Heart right ventricle (tissue), 16 donors: ENCODE measurements at regions not wholly inside any gene's neighbourhood (a gene's known extent, or its start where the extent isn't known, plus 50 kb on each side); places are given as distances from the start of the nearest gene placed in this dataset.
"Not testable (repeated sequence)": the region's sequence is repeated elsewhere in the genome, so short reads cannot be mapped to it uniquely, and the experiment has no call there.

Experiments used
- ATAC-seq, 8 donors: fragments of 200-7000 bp; cut with Tn5 transposase; one replicate each; pipeline ENCODE4 v1.9.1; 2020; ENCODE audit warnings: mild to moderate bottlenecking in 8 of 8, moderate library complexity in 8 of 8, moderate number of reproducible peaks in 1 of 8
- DNase-seq, 2 donors: peaks; one replicate each; pipeline ENCODE4 v3.0.0-alpha.2; 2020
- H3K27ac ChIP-seq, 10 donors: fragments of 200-600 bp; sonication (generic) in 2 of 10; one replicate each; pipeline versions ENCODE4 v1.5.0 to v1.8.0; 2020 to 2022; ENCODE audit warnings: mild to moderate bottlenecking in 3 of 10
- H3K27me3 ChIP-seq, 7 donors: fragments of 200-600 bp; one replicate each; pipeline ENCODE4 v1.8.0; 2021 to 2022; ENCODE audit warnings: mild to moderate bottlenecking in 2 of 7
- H3K36me3 ChIP-seq, 9 donors: fragments of 200-600 bp; sonication (generic) in 1 of 9; one replicate each; pipeline versions ENCODE4 v1.5.0 to v1.8.0; 2020 to 2022; ENCODE audit warnings: mild to moderate bottlenecking in 2 of 9
- H3K4me1 ChIP-seq, 9 donors: fragments of 200-600 bp; sonication (generic) in 1 of 9; one replicate each; pipeline versions ENCODE4 v1.5.0 to v1.8.0; 2020 to 2022; ENCODE audit warnings: mild to moderate bottlenecking in 4 of 9
- H3K4me3 ChIP-seq, 10 donors: fragments of 200-600 bp; sonication (generic) in 2 of 10; one replicate each; pipeline versions ENCODE4 v1.5.0 to v1.8.0; 2020 to 2022; ENCODE audit warnings: mild to moderate bottlenecking in 7 of 10, moderate library complexity in 2 of 10
- H3K9me3 ChIP-seq, 11 donors: fragments of 200-600 bp in 10 of 11; sonication (generic) in 2 of 11; one replicate each; pipeline versions ENCODE4 v1.5.0 to v1.8.0; 2013 to 2022; ENCODE audit warnings: mild to moderate bottlenecking in 2 of 11, control low read depth in 1 of 11, moderate library complexity in 1 of 11
- WGBS, 2 donors: extraction: QIAGEN DNeasy Blood & Tissue Kit; methylation state at CpG; one replicate each; pipeline ENCODE4 v1.1.7; 2013; ENCODE audit warnings: inconsistent platforms in 1 of 2; 5-methylcytosine and 5-hydroxymethylcytosine counted together
- intact Hi-C, 10 donors: fragments of 100-400 bp; cut with DNase I; formaldehyde crosslinking; loops; one replicate each; pipeline versions ENCODE4 v1.11.1 to v1.14.2; 2022
- TF ChIP-seq, protein P1 (sequence below), 9 donors: fragments of 200-600 bp; sonication (generic) in 2 of 9; IDR thresholded peaks; one replicate each; pipeline versions ENCODE4 v1.5.0 to v1.8.0; 2021 to 2022; ENCODE audit warnings: antibody characterized with exemption in 9 of 9, mild to moderate bottlenecking in 5 of 9, moderate library complexity in 1 of 9
- donor health status: Arrhythmogenic right ventricular cardiomyopathy.
- donor health status: ischemic (EF 13 %, LVEDD 7.1; RV severe dilation, severe dysfunction).
- donor health status: healthy with polysubstance abuse.
- donor health status: DM: no; HTN: yes; CAD: no.
- donor health status: DM: no; HTN: no; CAD: no.
- donor health status: ischemic (EF 25% LVEDD 6.9; RV normal size, moderate dysfunction).
- donor health status: ischemic (EF 25% LVEDD 5.7; RV mildly dilated, moderate dysfunction).
- donor health status: healthy.
- donor health status: DM: yes; HTN: yes; CAD: no.
- donor health status: Ischemic cardiomyopathy.
- donor health status: ischemic (EF 35%, LVEDD 5.7; RV mildly dilated, moderate dysfunction).
- donor health status: nonischemic (EF 11% LVEDD 7.7; RV severe dilation, severe dysfunction).
- donor health status: DM: yes; HTN: yes; CAD: no.
- donor health status: PGD.
- donor health status: ischemic (EF 29% LVEDD 5.4; RV normal size, mild dysfunction).
- donor health status: nonischemic (EF 23%, LVEDD 6.1; RV moderate dilation, normal function).

DNA sequence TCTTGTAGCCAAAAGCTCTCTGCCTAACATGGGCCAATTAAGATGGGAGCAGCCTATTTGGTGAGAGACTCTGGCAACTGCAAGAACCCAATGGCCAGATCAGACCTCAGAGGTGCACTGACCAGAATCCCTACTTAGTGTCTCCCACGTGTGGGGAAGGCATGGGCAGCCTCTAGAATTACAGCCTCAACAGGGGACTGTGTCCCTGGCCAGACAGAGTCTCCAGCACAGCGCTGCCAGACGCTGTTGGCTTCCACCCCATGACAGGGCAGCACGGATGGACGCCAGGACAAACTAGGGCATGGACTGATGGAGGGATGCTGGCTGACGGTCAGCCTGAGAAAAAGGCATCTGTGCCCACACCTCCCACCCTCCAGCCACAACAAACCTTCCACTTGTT, 729.3 kb upstream of the AUTS2 start:
- ATAC-seq (no peak), DNase-seq (no peak)
- no peak overlapping the region for H3K4me3 ChIP-seq
- 77 to 85% methylated on average over 6 of the region's 6 CpGs for WGBS, 2 donors
- peaks cover 0 to 18% (median 0%) of the 10 kb centered on the region in 7 donors for H3K27me3 ChIP-seq
- H3K36me3 ChIP-seq, result no peaks in the 10 kb centered on the region
- H3K27ac ChIP-seq, result no peak overlapping the region
- TF ChIP-seq, protein P1, sequence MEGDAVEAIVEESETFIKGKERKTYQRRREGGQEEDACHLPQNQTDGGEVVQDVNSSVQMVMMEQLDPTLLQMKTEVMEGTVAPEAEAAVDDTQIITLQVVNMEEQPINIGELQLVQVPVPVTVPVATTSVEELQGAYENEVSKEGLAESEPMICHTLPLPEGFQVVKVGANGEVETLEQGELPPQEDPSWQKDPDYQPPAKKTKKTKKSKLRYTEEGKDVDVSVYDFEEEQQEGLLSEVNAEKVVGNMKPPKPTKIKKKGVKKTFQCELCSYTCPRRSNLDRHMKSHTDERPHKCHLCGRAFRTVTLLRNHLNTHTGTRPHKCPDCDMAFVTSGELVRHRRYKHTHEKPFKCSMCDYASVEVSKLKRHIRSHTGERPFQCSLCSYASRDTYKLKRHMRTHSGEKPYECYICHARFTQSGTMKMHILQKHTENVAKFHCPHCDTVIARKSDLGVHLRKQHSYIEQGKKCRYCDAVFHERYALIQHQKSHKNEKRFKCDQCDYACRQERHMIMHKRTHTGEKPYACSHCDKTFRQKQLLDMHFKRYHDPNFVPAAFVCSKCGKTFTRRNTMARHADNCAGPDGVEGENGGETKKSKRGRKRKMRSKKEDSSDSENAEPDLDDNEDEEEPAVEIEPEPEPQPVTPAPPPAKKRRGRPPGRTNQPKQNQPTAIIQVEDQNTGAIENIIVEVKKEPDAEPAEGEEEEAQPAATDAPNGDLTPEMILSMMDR (IDR thresholded peaks at IDR 0.05), result no peak
- H3K4me1 ChIP-seq, result no peaks in the 10 kb centered on the region
- intact Hi-C loops, result no loop called here
- H3K9me3 ChIP-seq, result no peaks in the 10 kb centered on the region

DNA sequence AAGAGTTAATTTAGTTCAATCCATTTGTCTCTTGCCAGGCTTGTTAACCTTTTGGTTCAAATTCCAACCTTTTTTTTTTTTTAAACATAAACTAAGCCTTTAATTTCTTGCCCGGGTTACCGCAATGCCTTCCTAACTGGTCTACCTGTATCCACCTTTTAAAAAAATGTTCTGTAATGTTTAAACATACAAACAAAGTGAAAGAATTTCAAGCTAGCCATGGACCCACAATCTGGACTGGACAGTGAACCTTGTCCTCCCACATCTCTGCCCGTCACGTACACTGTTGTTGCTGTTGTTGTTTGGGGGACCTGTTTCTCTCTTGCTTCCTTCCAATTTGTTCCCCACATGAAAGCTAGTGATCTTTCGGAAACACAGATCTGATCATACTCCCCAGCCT, 724.7 kb upstream of the AUTS2 start:
- intact Hi-C loops, result no loop called here
- no peak overlapping the region for H3K4me3 ChIP-seq
- no peaks in the 10 kb centered on the region for H3K36me3 ChIP-seq
- DNase-seq, result no peak
- no peaks in the 10 kb centered on the region for H3K9me3 ChIP-seq
- 90 to 93% methylated on average over 5 of the region's 5 CpGs for WGBS, 2 donors
- no peaks in the 10 kb centered on the region for H3K4me1 ChIP-seq
- TF ChIP-seq, protein P1 (IDR thresholded peaks at IDR 0.05), result no peak
- peaks cover 0 to 19% (median 3%) of the 10 kb centered on the region in 7 donors for H3K27me3 ChIP-seq
- H3K27ac ChIP-seq, result no peak overlapping the region
- no peak for ATAC-seq

DNA sequence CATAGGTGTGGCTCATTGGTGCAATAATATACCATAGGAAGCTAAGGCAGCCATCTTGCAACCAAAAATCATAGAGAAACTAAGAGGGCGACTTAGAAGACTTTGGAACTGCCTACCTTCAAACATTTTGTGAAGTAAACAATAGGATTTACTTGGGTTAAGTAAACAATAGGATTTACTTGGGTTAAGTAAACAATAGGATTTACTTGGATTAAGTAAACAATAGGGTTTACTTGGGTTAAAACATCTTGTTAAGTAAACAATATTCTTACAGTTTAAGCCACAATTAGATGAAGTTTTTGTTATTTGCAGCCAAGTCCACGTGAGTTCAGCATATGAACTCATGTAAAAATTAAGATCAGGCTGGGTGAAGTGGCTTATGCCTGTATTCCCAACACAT, 722.4 kb upstream of the AUTS2 start:
- no peak overlapping the region for H3K27ac ChIP-seq
- no peak overlapping the region for H3K4me3 ChIP-seq
- TF ChIP-seq, protein P1 (IDR thresholded peaks at IDR 0.05), result no peak
- H3K27me3 ChIP-seq, result peaks cover 0 to 14% (median 3%) of the 10 kb centered on the region in 7 donors
- H3K36me3 ChIP-seq, result no peaks in the 10 kb centered on the region
- 86 to 87% methylated on average over 2 of the region's 2 CpGs for WGBS, 2 donors
- ATAC-seq, result no peak
- intact Hi-C loops, result no loop called here
- peaks cover 0 to 5% (median 0%) of the 10 kb centered on the region in 11 donors for H3K9me3 ChIP-seq
- no peaks in the 10 kb centered on the region for H3K4me1 ChIP-seq
- DNase-seq, result no peak

DNA sequence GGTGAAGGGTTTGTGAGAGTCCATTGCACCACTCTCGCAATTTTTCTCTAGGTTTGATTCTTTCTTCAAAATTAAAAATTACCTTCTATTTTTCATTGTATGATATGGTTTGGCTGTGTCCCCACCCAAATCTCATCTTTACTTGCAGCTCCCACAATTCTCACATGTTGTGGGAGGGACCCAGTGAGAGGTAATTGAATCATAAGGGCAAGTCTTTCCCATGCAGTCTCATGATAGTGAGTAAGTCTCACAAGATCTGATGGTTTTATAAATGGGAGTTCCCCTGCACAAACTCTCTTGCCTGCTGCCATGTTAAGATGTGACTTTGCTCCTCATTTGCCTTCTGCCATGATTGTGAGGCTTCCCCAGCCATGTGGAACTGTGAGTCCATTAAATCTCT, 711.2 kb upstream of the AUTS2 start:
- H3K36me3 ChIP-seq, ATAC-seq, DNase-seq, H3K27me3 ChIP-seq, H3K4me3 ChIP-seq, intact Hi-C loops, H3K4me1 ChIP-seq, H3K9me3 ChIP-seq, H3K27ac ChIP-seq: not testable (repeated sequence)
- 98 to 100% methylated on average over 1 of the region's 1 CpG for WGBS, 2 donors

DNA sequence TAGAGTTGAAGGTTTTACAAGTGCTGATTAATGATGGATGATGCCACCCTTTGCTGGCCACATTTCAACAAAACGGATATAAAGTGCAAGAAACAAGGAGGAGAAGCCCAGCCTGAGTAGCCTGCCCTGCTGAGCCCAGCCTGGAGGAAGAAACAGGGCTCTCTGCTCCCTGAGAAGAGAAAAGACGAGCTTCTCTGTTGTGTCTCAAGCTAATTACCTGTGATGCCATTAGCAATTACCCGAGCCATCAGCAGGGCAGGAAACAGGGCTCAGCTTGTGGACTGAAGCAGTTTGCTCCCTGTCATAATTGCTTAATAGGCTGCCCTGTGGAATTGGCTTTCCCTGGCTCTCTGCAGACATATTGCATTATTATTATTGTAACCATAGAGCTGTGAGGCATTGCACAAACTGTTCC, 709.3 kb upstream of the AUTS2 start:
- TF ChIP-seq, protein P1 (IDR thresholded peaks at IDR 0.05), result no peak
- no peak for ATAC-seq

More for the DNA sequence above, 709.3 kb upstream of the AUTS2 start:
- H3K4me1 ChIP-seq, result peaks cover 0 to 4% (median 0%) of the 10 kb centered on the region in 9 donors
- H3K9me3 ChIP-seq, result no peaks in the 10 kb centered on the region
- no peaks in the 10 kb centered on the region for H3K27me3 ChIP-seq
- no peak overlapping the region for H3K4me3 ChIP-seq
- WGBS, 2 donors, result 53 to 62% methylated on average over 3 of the region's 3 CpGs
- DNase-seq, result no peak
- intact Hi-C loops, result no loop called here
- H3K36me3 ChIP-seq, result no peaks in the 10 kb centered on the region
- H3K27ac ChIP-seq, result no peak overlapping the region
